ENCODE measurements at regions not wholly inside any gene's neighbourhood (a gene's known extent, or its start where the extent isn't known, plus 50 kb on each side); places are given as distances from the start of the nearest gene placed in this dataset.

DNA sequence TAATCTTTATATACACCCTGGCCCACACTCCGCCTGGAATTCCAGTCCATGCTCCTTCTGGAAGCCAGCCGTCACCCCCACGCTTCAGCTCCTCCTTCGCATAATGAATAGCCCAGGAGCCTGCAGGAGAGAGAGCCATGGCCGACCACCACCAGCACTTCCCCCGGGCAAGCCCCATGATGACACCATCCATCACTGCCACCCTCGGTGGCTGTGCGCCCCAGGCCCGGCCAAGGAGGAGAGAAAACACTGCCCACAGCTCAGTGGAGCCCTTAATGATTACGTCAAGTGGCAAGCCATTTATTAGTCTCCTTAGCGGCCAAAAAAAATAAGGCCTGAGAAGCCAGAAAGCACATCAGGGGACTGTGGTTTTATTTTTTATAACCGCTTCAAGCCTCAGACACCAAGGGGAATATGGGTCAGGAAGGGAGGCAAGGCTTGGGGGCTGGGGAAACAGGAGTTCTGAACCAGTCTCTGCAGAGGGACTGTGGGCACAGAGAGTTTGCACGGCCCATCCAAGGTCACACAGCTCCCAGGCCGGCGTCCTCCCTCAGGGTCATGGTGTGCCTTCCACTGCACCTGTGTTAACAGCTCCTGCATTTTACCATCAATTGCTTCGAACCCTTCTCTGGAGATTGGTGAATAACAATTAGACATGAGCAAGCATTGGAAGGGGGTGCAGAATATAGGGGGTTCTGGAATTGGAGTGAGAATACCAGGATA lies 134.3 kb downstream of the MN1 start:
- Histone ChIP-seq H3K4me3 (ENCODE audit: low read depth, low read length) (no peak overlapping the region), H3K4me1 (ENCODE audit: control insufficient read depth, insufficient read depth, low read length, unreplicated experiment) (peaks cover 29% of the 10 kb centered on the region), H2AFZ (ENCODE audit: low read length, unreplicated experiment) (no peak overlapping the region), H3K36me3 (ENCODE audit: insufficient read depth, low read length) (no peaks in the 10 kb centered on the region), H3K27me3 (ENCODE audit: insufficient read depth, low read length) (no peaks in the 10 kb centered on the region), H3K27ac (ENCODE audit: low read depth, low read length) (no peak overlapping the region), H3K79me2 (ENCODE audit: control insufficient read depth, insufficient read depth, low read length, unreplicated experiment) (no peaks in the 10 kb centered on the region)

DNA sequence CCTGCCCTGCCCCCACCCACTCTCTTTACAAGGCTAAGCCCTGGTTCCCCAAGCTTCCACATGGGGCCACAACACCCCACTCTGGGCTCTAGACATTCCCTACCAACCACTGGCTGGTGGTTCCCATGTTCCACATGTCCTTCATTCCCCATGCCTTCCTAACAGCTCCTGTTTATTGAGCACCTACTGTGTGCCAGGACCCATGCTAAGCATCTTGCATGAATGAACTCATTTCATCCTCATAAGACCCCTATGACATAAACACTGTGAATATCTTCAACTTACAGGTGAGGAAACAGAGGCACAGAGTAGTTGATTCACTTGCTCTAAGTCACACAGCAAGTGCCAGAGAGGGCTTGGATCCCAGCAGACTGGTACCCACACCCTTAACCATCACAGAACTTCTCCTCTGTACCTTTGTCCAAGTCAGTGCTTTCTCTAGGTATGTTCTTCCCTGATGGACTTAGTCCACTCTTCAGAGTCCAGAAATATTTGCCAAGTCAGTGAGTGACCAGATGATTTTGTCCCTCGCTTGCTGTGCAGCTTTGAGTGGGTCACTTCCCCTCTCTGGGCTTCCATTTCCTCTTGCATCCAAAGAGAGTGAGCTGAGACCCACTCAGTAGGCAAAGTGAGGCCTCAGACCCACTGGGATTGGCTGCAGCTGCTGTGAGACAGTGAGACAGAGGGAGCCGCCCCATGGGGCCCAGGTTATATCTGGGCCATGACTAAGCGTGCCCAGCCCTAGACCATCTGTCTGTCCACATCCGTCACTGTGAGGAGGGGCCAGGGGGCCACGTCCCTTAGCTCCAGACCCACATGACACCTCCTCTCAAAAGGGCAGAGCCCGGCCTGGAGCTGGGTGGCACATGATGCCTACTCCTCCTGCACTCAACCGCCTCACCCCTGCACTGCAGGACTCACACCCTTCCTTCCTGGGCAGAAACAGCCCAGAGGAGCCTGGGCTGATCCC lies 132.4 kb downstream of the MN1 start:
- Histone ChIP-seq H3K27me3 (ENCODE audit: insufficient read depth, low read length) (no peaks in the 10 kb centered on the region), H3K27ac (ENCODE audit: low read depth, low read length) (peak overlapping the region; percentile 70; the same call in 1 of the 2 replicates), H3K4me3 (ENCODE audit: low read depth, low read length) (no peak overlapping the region), H3K79me2 (ENCODE audit: control insufficient read depth, insufficient read depth, low read length, unreplicated experiment) (no peaks in the 10 kb centered on the region), H2AFZ (ENCODE audit: low read length, unreplicated experiment) (no peak overlapping the region), H3K4me1 (ENCODE audit: control insufficient read depth, insufficient read depth, low read length, unreplicated experiment) (peaks cover 27% of the 10 kb centered on the region), H3K36me3 (ENCODE audit: insufficient read depth, low read length) (no peaks in the 10 kb centered on the region)

DNA sequence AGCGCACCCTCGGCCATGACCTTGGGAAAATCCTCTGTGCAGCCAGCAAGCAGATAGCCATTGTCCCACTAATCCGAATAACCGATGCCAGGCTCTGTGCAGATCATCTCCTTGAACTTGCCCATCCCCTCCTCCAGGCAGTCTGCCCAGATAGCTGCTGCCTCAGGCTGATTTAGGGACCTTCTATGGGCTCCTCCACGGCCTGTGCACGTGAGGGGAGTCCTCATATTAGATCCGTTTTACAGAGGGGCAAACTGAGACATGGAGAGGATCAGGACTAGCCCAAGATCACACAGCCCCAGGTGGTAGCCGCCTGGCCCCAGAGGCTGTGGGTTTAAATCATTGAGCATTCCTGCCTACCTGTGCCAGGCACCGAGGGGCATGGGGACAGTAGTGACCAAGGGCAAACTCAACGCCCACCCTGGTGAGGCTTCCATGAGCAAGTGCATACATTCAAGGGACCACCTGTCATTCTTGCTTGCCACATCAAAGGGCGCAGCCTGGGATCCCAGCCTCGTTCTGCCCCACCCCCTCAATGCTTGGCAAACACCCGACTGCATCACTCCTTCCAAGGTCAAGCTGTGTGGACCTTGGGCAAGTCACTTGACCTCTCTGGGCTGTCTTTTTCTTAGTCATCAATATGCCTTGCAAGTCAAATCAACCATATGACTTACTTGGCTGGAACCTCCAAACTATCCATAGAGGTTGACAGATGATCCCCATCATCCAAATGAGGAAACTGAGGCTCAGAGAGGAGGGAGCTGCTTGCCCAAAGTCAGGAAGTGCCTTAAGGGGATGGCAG lies 131.6 kb downstream of the MN1 start:
- no peaks in the 10 kb centered on the region for H3K79me2 ChIP-seq (ENCODE audit: control insufficient read depth, insufficient read depth, low read length, unreplicated experiment)
- no peak overlapping the region for H2AFZ ChIP-seq (ENCODE audit: low read length, unreplicated experiment)
- no peaks in the 10 kb centered on the region for H3K27me3 ChIP-seq (ENCODE audit: insufficient read depth, low read length)
- H3K27ac ChIP-seq (ENCODE audit: low read depth, low read length) = peak overlapping the region; percentile 70
- H3K4me3 ChIP-seq (ENCODE audit: low read depth, low read length) = no peak overlapping the region
- peaks cover 27% of the 10 kb centered on the region for H3K4me1 ChIP-seq (ENCODE audit: control insufficient read depth, insufficient read depth, low read length, unreplicated experiment)
- no peaks in the 10 kb centered on the region for H3K36me3 ChIP-seq (ENCODE audit: insufficient read depth, low read length)

DNA sequence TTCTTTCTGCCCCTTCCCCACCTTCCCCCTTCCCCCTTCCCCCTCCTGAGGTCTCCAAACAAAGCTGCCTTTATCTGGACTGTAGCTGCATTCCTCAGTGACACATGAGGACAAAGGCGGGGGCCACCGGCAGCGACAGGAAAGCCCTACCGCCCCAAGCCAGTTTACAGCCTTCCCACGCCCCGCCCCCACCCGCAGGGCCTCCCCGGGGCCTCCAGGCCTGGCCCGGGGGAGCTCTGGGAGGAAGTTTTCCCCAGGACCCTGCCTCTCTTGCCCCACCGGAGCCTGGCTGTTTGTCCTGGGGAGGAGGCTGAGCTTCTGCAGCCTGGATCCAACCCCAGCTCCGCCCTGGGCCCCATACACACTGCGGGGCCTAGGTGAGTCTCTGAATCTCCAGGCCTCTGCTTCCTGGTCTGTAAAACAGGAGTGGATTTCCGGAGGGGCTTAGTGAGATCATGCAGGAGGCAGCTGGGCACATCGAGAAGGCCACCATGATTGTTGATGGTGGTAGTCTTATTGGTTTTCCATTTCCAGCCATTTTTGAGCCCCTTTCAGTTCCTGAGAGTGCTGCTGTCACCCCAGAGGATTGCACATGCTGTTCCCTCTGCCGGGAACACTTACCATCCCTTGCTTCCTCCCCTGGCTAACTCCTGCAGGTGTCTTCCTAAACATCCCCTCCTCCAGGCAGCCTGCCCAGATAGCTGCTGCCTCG lies 130.7 kb downstream of the MN1 start:
- Histone ChIP-seq H3K36me3 (ENCODE audit: insufficient read depth, low read length) (no peaks in the 10 kb centered on the region), H3K27ac (ENCODE audit: low read depth, low read length) (peak overlapping the region; percentile 19; the same call in 1 of the 2 replicates), H3K79me2 (ENCODE audit: control insufficient read depth, insufficient read depth, low read length, unreplicated experiment) (no peaks in the 10 kb centered on the region), H3K4me1 (ENCODE audit: control insufficient read depth, insufficient read depth, low read length, unreplicated experiment) (peaks cover 27% of the 10 kb centered on the region), H2AFZ (ENCODE audit: low read length, unreplicated experiment) (no peak overlapping the region), H3K27me3 (ENCODE audit: insufficient read depth, low read length) (no peaks in the 10 kb centered on the region), H3K4me3 (ENCODE audit: low read depth, low read length) (no peak overlapping the region)

DNA sequence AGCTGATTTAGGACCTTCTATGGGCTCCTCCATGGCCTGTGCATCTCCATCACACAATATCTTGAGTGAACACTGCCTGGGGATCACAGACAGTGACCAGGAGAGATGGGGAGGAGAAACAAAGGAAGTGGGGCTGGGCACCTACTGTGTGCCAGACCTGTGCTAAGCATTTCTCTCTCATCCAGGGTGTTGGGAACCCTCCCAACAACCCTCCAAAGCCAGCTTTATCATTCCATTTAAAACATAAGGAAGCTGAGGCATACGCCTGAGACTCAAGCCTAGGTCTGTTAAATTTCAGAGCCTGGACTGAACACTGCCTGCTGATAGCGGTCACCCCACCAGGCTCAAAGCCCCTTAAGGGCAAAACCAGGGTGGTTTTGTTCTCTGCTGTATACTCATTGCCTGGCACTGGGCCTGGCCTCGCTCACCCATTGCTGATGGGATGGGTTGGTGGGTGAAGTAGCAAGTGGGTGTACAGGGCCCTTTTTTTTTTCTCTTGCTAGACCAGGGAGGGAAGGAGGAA lies 130.1 kb downstream of the MN1 start:
- Histone ChIP-seq H3K4me1 (ENCODE audit: control insufficient read depth, insufficient read depth, low read length, unreplicated experiment) (peaks cover 27% of the 10 kb centered on the region), H3K27me3 (ENCODE audit: insufficient read depth, low read length) (no peaks in the 10 kb centered on the region), H3K36me3 (ENCODE audit: insufficient read depth, low read length) (no peaks in the 10 kb centered on the region), H3K4me3 (ENCODE audit: low read depth, low read length) (no peak overlapping the region), H3K27ac (ENCODE audit: low read depth, low read length) (peak overlapping the region; percentile 19; the same call in 1 of the 2 replicates), H2AFZ (ENCODE audit: low read length, unreplicated experiment) (no peak overlapping the region), H3K79me2 (ENCODE audit: control insufficient read depth, insufficient read depth, low read length, unreplicated experiment) (no peaks in the 10 kb centered on the region)

DNA sequence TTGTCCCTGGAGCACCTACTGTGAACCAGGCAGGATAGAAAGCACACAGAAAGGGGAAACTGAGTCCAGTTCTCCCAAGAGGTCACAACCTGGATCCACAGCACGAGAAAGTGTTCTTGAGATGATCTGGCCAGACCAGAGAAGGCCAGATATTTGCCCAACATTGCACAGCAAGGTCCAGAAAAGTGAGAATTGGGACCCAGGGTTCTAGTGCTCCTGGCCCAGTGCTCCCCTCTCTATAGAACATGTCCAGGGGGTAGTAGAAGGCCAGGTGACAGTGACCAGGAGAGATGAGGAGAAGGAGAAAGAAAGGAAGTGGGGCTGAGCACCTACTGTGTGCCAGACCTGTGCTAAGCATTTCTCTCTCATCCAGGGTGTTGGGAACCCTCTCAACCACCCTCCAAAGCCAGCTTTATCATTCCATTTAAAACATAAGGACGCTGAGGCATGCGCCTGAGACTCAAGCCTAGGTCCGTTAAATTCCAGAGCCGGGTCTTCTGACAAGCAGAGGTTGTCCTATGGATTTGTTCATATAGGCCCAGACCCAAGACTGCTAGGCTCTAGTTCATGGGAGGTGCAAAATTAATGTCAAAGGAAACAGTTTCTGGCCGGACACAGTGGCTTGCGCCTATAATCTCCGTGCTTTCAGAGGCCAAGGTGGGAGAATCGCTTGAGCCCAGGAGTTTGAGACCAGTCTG lies 128.7 kb downstream of the MN1 start:
- H3K27me3 ChIP-seq (ENCODE audit: insufficient read depth, low read length) = no peaks in the 10 kb centered on the region
- no peaks in the 10 kb centered on the region for H3K36me3 ChIP-seq (ENCODE audit: insufficient read depth, low read length)
- H3K79me2 ChIP-seq (ENCODE audit: control insufficient read depth, insufficient read depth, low read length, unreplicated experiment) = no peaks in the 10 kb centered on the region
- no peak overlapping the region for H3K4me3 ChIP-seq (ENCODE audit: low read depth, low read length)
- peaks cover 27% of the 10 kb centered on the region for H3K4me1 ChIP-seq (ENCODE audit: control insufficient read depth, insufficient read depth, low read length, unreplicated experiment)
- H3K27ac ChIP-seq (ENCODE audit: low read depth, low read length) = no peak overlapping the region
- no peak overlapping the region for H2AFZ ChIP-seq (ENCODE audit: low read length, unreplicated experiment)

DNA sequence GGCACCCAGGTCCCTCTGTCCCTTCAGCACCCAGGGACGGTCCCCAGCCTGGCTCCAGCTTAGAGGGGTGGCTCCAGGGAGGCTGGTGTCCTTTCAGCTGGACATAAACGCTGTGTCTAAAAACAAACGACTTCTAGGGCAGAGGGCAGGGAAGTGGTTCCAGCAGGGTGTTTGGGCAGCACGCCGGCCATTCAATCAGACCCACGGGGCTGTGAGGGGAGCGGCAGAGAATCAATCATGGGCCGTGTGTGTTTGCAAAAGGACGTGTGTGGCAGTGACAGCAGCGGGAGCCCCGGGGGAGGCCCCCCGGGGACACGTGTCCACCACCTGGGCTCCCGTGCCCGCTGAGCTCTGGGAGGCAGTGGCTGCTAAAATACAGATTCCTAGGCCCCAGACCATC lies 127.7 kb downstream of the MN1 start:
- Histone ChIP-seq H3K27ac (ENCODE audit: low read depth, low read length) (no peak overlapping the region), H3K4me1 (ENCODE audit: control insufficient read depth, insufficient read depth, low read length, unreplicated experiment) (peaks cover 22% of the 10 kb centered on the region), H3K79me2 (ENCODE audit: control insufficient read depth, insufficient read depth, low read length, unreplicated experiment) (no peaks in the 10 kb centered on the region), H2AFZ (ENCODE audit: low read length, unreplicated experiment) (no peak overlapping the region), H3K27me3 (ENCODE audit: insufficient read depth, low read length) (no peaks in the 10 kb centered on the region), H3K36me3 (ENCODE audit: insufficient read depth, low read length) (no peaks in the 10 kb centered on the region), H3K4me3 (ENCODE audit: low read depth, low read length) (no peak overlapping the region)

DNA sequence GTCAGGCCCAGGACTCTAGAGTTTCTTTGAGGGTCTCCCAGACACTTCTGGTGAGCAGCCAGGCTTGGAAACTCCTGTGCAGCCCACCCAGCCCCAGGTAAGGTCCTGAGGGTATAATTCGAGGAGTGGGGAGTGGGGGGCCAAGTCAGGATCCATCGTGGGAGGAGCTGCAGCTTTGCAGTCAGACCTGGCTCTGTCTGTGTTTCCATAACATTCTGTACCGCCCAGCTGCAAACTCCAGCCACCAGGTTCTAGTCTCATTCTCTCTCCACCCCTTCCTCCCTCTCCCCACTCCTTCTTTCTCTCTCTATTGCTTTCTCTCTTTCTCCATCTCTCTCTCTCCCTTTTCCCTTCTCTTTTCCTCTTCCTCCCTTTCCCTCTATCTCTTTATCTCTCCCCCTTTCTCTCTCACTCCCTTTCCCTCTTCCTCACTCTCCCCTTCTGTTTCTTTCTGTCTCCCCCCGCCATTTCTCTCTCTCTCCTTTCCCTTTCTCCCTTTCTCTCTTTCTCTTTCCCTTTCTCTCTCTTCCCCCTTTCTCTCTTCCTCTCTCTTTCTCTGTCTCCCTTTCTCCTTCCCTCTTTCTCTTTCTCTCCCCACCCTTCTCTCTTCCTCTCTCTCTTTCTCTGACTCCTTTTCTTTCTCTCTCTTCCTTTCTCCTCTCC lies 127.2 kb downstream of the MN1 start:
- H3K4me1 ChIP-seq (ENCODE audit: control insufficient read depth, insufficient read depth, low read length, unreplicated experiment) = peaks cover 18% of the 10 kb centered on the region
- no peak overlapping the region for H2AFZ ChIP-seq (ENCODE audit: low read length, unreplicated experiment)
- H3K27me3 ChIP-seq (ENCODE audit: insufficient read depth, low read length) = no peaks in the 10 kb centered on the region
- no peaks in the 10 kb centered on the region for H3K79me2 ChIP-seq (ENCODE audit: control insufficient read depth, insufficient read depth, low read length, unreplicated experiment)
- H3K36me3 ChIP-seq (ENCODE audit: insufficient read depth, low read length) = no peaks in the 10 kb centered on the region
- H3K4me3 ChIP-seq (ENCODE audit: low read depth, low read length) = no peak overlapping the region
- H3K27ac ChIP-seq (ENCODE audit: low read depth, low read length) = no peak overlapping the region

DNA sequence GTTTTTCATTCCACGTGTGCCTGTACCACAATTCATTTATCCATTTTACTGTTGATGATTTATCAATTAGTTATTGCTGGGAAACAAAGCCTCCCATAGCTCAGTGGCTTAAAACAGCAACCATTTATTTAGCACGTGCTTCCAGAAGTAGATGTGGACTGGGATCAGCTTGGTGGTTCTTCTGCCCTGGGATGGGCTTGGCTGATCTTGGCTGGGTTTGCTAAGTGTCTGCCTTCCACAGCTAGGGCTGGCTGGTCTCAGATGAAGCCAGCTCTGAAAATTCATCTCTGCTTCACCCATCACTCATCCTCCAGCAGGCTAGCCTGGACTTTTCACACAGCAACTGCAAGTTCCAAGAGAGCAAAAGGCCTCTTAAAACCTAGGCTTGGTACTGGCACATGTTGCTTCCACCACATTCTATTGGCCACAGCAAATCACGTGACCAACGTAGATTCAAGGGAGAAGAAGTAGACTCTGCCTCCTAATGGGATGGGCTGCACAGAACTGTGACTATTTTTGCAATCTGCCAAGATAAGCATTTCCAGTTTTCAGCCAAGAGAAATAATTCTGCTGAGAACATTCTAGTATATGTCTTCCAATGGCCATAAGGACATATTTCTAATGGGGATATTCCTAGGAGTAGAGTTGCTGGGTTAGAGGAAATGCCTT lies 124.9 kb downstream of the MN1 start:
- Histone ChIP-seq H3K27me3 (ENCODE audit: insufficient read depth, low read length) (no peaks in the 10 kb centered on the region), H3K4me3 (ENCODE audit: low read depth, low read length) (no peak overlapping the region), H2AFZ (ENCODE audit: low read length, unreplicated experiment) (no peak overlapping the region), H3K4me1 (ENCODE audit: control insufficient read depth, insufficient read depth, low read length, unreplicated experiment) (no peaks in the 10 kb centered on the region), H3K79me2 (ENCODE audit: control insufficient read depth, insufficient read depth, low read length, unreplicated experiment) (no peaks in the 10 kb centered on the region), H3K27ac (ENCODE audit: low read depth, low read length) (no peak overlapping the region), H3K36me3 (ENCODE audit: insufficient read depth, low read length) (no peaks in the 10 kb centered on the region)
